Colonic mucosa (tissue), 4 donors: ENCODE measurements at regions not wholly inside any gene's neighbourhood (a gene's known extent, or its start where the extent isn't known, plus 50 kb on each side); places are given as distances from the start of the nearest gene placed in this dataset.

Experiments
- DNase-seq: peaks from one replicate; pipeline ENCODE4 v3.0.0-alpha.2; 2020
- H3K27ac ChIP-seq: fragments of 200-600 bp; one replicate; pipeline ENCODE4 v1.8.0; 2021
- H3K27me3 ChIP-seq: fragments of 200-600 bp; one replicate; pipeline ENCODE4 v1.8.0; 2021
- H3K36me3 ChIP-seq: fragments of 200-600 bp; one replicate; pipeline ENCODE4 v1.8.0; 2021
- H3K4me1 ChIP-seq: fragments of 200-600 bp; one replicate; pipeline ENCODE4 v1.8.0; 2021; ENCODE audit warnings: mild to moderate bottlenecking
- H3K4me3 ChIP-seq: fragments of 200-600 bp; one replicate; pipeline ENCODE4 v1.8.0; 2021
- H3K9ac ChIP-seq, 2 donors: one replicate each; pipeline ENCODE4 v1.7.0; 2013; ENCODE audit warnings: control low read depth in 2 of 2, low read depth in 2 of 2, low read length in 2 of 2
- H3K9me3 ChIP-seq: fragments of 200-600 bp; one replicate; pipeline ENCODE4 v1.8.0; 2021
- CTCF ChIP-seq: fragments of 200-600 bp; IDR thresholded peaks from one replicate; pipeline ENCODE4 v1.8.0; 2022; ENCODE audit warnings: antibody characterized with exemption, mild to moderate bottlenecking
- intact Hi-C: fragments of 100-400 bp; cut with DNase I; formaldehyde crosslinking; loops from one replicate; pipeline ENCODE4 v1.14.1; 2022
- donor health status: healthy.
- donor health status: DM: no; HTN: no; CAD: no.
- donor health status: DM: no; HTN: no; CAD: no.

DNA sequence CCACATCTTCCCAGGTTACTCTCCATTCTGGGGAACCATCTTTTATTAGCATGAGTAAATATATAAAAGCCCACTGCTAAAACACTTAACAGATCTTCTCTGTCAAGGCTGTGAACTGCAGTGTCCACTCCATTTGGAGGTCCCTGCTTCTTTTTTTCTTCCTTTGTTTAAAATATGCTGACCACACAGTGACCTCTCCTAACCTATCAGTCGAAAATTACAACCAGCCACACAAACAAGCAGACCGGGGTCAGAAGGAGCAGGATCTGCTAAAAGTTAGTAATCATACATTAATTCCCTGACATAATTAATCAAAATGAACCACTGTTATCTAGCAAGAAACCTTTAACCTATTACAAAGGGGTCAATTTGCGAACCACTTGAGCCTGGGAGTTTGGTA is 427.9 kb upstream of the NR2F2 start:
- TF ChIP-seq CTCF: no peak

GRCh38 chr15:95903352-95903751 is 427.1 kb upstream of the NR2F2 start:
- no peak overlapping the region for H3K9ac ChIP-seq
- H3K27me3 ChIP-seq: no peaks in the 10 kb centered on the region
- intact Hi-C loops: no loop called here
- TF ChIP-seq CTCF: no peak
- no peak overlapping the region for H3K27ac ChIP-seq
- H3K4me3 ChIP-seq: no peak overlapping the region
- H3K4me1 ChIP-seq: no peaks in the 10 kb centered on the region
- no peaks in the 10 kb centered on the region for H3K9me3 ChIP-seq
- DNase-seq: no peak
- no peaks in the 10 kb centered on the region for H3K36me3 ChIP-seq

More for the DNA sequence above, 427.9 kb upstream of the NR2F2 start:
- intact Hi-C loops: no loop called here
- H3K9me3 ChIP-seq: no peaks in the 10 kb centered on the region
- no peaks in the 10 kb centered on the region for H3K4me1 ChIP-seq
- H3K4me3 ChIP-seq: no peak overlapping the region
- H3K27me3 ChIP-seq: no peaks in the 10 kb centered on the region
- H3K36me3 ChIP-seq: no peaks in the 10 kb centered on the region
- no peak for DNase-seq
- H3K27ac ChIP-seq: no peak overlapping the region
- H3K9ac ChIP-seq: no peak overlapping the region

DNA sequence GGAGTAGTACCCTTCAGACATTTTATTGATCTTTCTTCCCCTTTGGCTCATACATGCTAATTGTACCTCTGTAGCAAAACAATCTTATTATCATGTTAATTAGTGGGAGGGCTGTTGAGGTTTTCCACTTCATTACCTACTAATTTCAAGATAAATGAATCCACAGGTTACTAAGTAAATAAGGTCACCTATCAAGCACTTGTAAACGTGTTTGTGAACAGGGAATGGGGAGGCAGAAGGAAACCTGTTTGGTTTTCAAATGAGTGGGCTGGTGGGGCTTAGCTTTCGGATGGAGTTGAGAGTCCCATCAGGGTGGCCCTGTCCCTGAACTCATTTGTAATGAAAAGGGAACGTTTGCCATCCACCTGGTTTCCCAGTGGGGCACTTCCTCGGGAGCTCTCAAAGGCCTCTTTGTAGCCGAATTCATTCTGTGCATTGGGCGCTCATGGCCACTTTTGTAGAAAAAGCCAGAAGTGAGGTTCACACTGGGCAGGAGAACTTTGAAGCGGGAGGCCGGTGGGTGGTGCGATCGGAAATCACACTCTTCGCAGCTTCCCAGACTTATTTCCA is 419.8 kb upstream of the NR2F2 start:
- Histone ChIP-seq H3K9ac (no peak overlapping the region), H3K27me3 (no peaks in the 10 kb centered on the region), H3K4me3 (no peak overlapping the region), H3K27ac (no peak overlapping the region), H3K4me1 (no peaks in the 10 kb centered on the region), H3K36me3 (no peaks in the 10 kb centered on the region), H3K9me3 (no peaks in the 10 kb centered on the region)
- no peak for TF ChIP-seq CTCF
- DNase-seq: no peak
- intact Hi-C loops: no loop called here

GRCh38 chr15:95911570-95912279 is 418.8 kb upstream of the NR2F2 start:
- Histone ChIP-seq H3K27me3 (no peaks in the 10 kb centered on the region), H3K4me1 (no peaks in the 10 kb centered on the region), H3K9me3 (no peaks in the 10 kb centered on the region), H3K36me3 (no peaks in the 10 kb centered on the region), H3K9ac (no peak overlapping the region), H3K27ac (no peak overlapping the region), H3K4me3 (no peak overlapping the region)
- no peak for TF ChIP-seq CTCF
- no peak for DNase-seq
- intact Hi-C loops: no loop called here

DNA sequence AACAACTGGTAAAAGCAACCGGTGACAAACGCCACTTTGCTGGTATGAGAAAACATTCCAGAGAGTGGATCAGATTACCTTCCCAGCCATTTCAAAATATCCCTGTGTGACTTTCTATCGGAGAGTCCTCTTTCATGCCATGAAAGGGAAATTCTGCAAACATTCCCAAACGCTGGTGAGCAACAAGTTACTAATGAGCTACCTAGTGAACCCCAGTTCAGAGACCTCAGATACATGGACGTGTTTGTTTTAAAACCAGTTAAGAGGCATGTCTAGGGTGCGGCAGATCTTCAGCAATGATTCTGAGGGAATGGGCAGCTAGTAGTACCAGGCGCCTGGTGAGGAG is 418.2 kb upstream of the NR2F2 start:
- Histone ChIP-seq H3K4me1 (no peaks in the 10 kb centered on the region), H3K36me3 (no peaks in the 10 kb centered on the region), H3K27ac (no peak overlapping the region), H3K9ac (no peak overlapping the region), H3K4me3 (no peak overlapping the region), H3K27me3 (no peaks in the 10 kb centered on the region), H3K9me3 (no peaks in the 10 kb centered on the region)
- no peak for TF ChIP-seq CTCF
- no peak for DNase-seq
- intact Hi-C loops: no loop called here
